GM10248 (cell line): ENCODE measurements at regions not wholly inside any gene's neighbourhood (a gene's known extent, or its start where the extent isn't known, plus 50 kb on each side); places are given as distances from the start of the nearest gene placed in this dataset.

Source experiments
- CTCF ChIA-PET: fragments of 300-600 bp; sonication (Branson Sonifier 250); formaldehyde crosslinking; extraction: SDS; loops from one replicate; lab custom pipeline; 2021; ENCODE audit warnings: antibody characterized with exemption; lab: Yijun Ruan, JAX
- POLR2A ChIA-PET: fragments of 350-650 bp; sonication (Branson Sonifier 250); formaldehyde crosslinking; extraction: SDS; loops from one replicate; lab custom pipeline; 2020; ENCODE audit warnings: antibody characterized with exemption; lab: Yijun Ruan, JAX
- DNase-seq: peaks from one replicate; pipeline ENCODE4 v3.0.0; 2012; ENCODE audit errors: extremely low spot score
- TF ChIP-seq, protein P1 (sequence below): IDR thresholded peaks from 2 replicates; pipeline ENCODE4 v1.5.1; 2012; ENCODE audit warnings: mild to moderate bottlenecking, low read depth; ENCODE audit errors: extremely low read depth, missing control alignments, control extremely low read depth

- DNase-seq, result no peak
- POLR2A ChIA-PET, result no interaction called here
- CTCF ChIA-PET, result interaction anchor here (1.2 kb wide), 1 partner anchor 16 kb away, joined by 3 read pairs; no protein-coding TSS in a partner anchor
- TF ChIP-seq, protein P1, sequence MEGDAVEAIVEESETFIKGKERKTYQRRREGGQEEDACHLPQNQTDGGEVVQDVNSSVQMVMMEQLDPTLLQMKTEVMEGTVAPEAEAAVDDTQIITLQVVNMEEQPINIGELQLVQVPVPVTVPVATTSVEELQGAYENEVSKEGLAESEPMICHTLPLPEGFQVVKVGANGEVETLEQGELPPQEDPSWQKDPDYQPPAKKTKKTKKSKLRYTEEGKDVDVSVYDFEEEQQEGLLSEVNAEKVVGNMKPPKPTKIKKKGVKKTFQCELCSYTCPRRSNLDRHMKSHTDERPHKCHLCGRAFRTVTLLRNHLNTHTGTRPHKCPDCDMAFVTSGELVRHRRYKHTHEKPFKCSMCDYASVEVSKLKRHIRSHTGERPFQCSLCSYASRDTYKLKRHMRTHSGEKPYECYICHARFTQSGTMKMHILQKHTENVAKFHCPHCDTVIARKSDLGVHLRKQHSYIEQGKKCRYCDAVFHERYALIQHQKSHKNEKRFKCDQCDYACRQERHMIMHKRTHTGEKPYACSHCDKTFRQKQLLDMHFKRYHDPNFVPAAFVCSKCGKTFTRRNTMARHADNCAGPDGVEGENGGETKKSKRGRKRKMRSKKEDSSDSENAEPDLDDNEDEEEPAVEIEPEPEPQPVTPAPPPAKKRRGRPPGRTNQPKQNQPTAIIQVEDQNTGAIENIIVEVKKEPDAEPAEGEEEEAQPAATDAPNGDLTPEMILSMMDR, result no peak
These were observed 120.3 kb downstream of the TM2D1 start for GRCh38 chr1:61604684-61605083.

- ChIA-PET POLR2A (no interaction called here), CTCF (interaction anchor here (1.2 kb wide), 1 partner anchor 16 kb away, joined by 3 read pairs; no protein-coding TSS in a partner anchor)
- no peak for DNase-seq
- TF ChIP-seq, protein P1, result no peak
These were observed 120.7 kb downstream of the TM2D1 start for GRCh38 chr1:61604261-61604660.

DNA sequence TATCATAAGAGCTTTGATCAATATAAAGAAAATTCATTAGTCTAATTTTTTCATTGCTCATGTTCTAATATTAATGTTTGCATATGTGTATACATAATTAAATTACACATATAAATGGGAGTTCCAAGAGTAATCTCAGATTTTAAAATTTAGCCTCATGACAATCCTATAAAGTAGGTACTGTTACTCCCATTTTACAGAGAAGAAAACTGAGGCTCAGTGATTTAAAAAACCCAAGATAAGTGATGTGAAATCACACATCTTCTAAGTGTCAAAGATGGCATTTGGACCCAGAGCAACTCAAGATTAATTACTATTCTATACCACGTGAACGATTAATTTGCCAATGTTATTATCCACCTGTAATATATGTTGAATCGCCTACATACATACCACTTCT, 122.3 kb downstream of the TM2D1 start:
- POLR2A ChIA-PET, result no interaction called here
- TF ChIP-seq, protein P1, result no peak
- no peak for DNase-seq
- CTCF ChIA-PET, result interaction anchor here (1.4 kb wide), 1 partner anchor 18 kb away, joined by 3 read pairs; no protein-coding TSS in a partner anchor

DNA sequence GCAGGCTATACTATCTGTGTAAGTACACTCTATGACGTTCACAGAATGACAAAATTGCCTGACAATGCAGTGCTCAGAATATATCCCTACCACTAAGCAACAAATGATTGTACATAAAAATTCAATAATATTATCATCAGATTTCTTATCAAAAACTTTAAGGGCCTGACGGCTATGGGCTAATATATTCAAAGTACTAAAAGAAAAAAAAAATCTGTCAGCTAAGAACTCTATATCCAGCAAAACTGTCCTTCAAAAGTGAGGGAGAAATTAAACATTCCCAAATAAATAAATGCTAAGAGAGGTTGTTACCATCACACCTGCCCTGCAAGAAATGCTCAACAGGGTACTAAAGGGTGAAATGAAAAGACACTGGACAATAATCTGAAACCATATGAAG, 127.3 kb downstream of the TM2D1 start:
- POLR2A ChIA-PET, result no interaction called here
- CTCF ChIA-PET, result interaction anchor here (2.3 kb wide), 1 partner anchor 8 kb away, joined by 12 read pairs; no protein-coding TSS in a partner anchor
- TF ChIP-seq, protein P1, result no peak

DNA sequence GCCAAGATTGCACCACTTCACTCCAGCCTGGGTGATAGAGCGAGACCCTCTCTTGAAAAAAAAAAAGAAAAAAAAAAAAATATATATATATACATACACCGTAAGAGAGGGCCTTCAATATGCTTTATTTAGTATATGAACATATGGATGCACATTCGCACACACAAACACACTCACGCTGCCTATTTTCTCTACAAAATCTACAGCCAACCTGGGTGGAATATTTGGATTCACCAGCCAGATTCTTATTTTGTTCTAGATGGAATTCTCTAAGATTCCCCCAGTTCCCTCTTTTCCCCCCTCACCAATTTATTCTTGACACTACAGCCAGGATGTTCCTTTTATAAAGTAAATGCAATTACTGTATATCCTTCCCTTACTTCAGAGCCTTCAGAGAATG, 131.6 kb downstream of the TM2D1 start:
- DNase-seq, result no peak
- TF ChIP-seq, protein P1, result no peak
- ChIA-PET POLR2A (no interaction called here), CTCF (interaction anchor here (1.1 to 2.3 kb wide), 2 partner anchors 8 to 1622 kb away, joined by 3 to 18 read pairs; no protein-coding TSS in a partner anchor)

More for the DNA sequence above, 127.3 kb downstream of the TM2D1 start:
- no peak for DNase-seq

- DNase-seq, result no peak
- TF ChIP-seq, protein P1, result no peak
- POLR2A ChIA-PET, result no interaction called here
- CTCF ChIA-PET, result no interaction called here
These were observed 133.6 kb downstream of the TM2D1 start for GRCh38 chr1:61591351-61591750.
